ENCODE measurements at regions not wholly inside any gene's neighbourhood (a gene's known extent, or its start where the extent isn't known, plus 50 kb on each side); places are given as distances from the start of the nearest gene placed in this dataset.

DNA sequence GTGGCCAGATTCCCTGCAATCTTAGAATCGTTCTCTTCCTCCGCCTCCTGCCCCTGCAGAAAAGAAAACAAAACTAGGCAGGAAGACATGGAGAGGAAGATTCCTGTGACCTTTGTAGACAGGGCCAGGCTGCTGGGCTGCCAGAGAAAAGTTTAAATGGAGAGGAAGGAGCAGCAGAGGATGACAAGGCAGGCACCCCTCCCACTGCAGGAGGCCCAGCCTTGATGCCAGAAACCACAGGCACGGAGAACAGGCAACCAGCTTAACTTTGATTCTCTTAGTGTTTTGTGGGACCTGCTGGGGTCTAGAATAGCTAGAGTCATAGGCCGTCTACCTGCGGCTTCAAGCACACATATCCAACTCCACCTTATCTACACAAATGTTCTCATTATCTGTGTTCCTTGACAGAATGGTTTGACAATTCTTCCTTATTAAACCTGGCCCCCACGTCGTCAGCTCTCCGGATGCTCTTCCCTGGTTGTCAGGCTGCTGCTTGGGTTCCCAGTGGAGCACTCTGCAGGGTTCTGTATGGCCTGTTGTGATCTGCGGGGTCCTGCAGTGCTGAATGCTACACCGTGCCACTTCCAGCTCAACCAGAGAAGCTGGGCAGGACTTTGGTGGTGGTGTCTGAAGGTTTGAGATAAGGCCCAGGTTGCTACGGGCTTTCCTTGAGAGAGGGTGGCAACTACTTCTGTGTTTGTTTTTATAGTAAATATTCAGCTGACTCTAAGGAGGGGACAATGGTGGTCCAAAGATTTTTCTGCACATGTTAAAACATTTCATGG, 609.5 kb downstream of the AACS start:
- no peak for DNase-seq (ENCODE audit: low read depth, low spot score)

DNA sequence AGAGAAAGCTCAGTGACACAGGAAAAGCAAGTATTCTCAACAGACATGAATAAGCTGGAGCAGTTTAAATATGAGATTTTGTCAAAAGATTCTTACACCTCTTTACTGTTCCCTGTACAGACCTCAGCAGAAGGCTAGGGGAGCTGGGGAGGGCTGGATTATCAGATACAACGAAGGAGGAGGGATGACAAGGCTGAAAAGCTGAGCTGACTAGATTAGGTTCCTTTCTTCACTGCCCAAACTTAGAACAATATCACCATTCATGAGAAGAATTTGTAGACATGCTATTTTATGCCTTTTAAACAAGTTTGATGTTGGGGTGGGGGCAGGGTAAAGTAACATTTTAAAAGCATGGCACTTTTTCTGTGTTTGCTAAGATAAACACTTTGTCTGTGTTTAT, 611.1 kb downstream of the AACS start:
- DNase-seq (ENCODE audit: low read depth, low spot score): no peak

GRCh38 chr12:125677829-125678228, 612.6 kb downstream of the AACS start:
- no peak for DNase-seq (ENCODE audit: low read depth, low spot score)

- no peak for DNase-seq (ENCODE audit: low read depth, low spot score)
These were observed 613.4 kb downstream of the AACS start for GRCh38 chr12:125678589-125678993.

GRCh38 chr12:125683748-125684381, 618.6 kb downstream of the AACS start:
- no peak for DNase-seq (ENCODE audit: low read depth, low spot score)

GRCh38 chr12:125684968-125685790, 619.9 kb downstream of the AACS start:
- no peak for DNase-seq (ENCODE audit: low read depth, low spot score)

GRCh38 chr12:125685915-125686314, 620.7 kb downstream of the AACS start:
- no peak for DNase-seq (ENCODE audit: low read depth, low spot score)

- no peak for DNase-seq (ENCODE audit: low read depth, low spot score)
These were observed 622.2 kb downstream of the AACS start for GRCh38 chr12:125687403-125687802.

GRCh38 chr12:125687820-125688219, 622.6 kb downstream of the AACS start:
- DNase-seq (ENCODE audit: low read depth, low spot score): no peak

DNA sequence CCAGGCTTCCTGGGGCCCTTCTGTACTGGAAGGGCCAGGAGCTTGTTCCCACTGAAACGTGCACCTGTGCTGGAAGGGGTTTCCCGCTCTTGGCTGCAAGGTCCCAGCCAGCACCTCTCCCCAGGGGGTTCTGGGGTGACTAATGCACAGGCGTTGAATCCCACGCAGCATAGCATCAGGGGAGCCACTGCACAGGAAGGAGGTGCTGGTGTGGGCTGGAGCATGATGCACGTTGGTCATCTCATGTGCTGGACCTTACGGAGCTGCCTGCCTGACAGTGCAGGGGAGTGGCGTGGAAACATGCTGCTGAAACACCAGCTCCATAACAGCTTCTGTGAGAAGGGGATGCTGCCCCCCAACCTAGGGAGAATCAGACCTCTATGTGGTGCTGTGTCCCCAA, 623.0 kb downstream of the AACS start:
- no peak for DNase-seq (ENCODE audit: low read depth, low spot score)

DNA sequence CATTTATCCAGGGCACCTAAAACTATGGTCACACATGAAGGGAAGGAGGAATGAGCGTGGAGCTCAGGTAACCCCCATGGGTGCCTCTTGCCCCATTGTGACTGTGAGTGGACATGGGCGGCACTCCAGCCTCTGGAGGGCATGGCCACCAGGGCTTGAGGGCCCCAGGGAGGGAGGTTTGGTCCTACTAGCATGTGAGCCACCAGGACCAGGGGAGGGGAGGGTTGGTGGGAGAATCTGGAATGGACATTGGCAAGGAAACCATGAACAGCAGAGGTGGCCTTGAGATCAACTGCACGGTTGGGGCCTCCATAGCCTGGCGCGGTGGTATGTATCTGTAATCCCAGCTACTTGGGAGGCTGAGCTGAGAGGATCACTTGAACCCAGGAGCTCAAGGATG, 623.6 kb downstream of the AACS start:
- no peak for DNase-seq (ENCODE audit: low read depth, low spot score)

DNA sequence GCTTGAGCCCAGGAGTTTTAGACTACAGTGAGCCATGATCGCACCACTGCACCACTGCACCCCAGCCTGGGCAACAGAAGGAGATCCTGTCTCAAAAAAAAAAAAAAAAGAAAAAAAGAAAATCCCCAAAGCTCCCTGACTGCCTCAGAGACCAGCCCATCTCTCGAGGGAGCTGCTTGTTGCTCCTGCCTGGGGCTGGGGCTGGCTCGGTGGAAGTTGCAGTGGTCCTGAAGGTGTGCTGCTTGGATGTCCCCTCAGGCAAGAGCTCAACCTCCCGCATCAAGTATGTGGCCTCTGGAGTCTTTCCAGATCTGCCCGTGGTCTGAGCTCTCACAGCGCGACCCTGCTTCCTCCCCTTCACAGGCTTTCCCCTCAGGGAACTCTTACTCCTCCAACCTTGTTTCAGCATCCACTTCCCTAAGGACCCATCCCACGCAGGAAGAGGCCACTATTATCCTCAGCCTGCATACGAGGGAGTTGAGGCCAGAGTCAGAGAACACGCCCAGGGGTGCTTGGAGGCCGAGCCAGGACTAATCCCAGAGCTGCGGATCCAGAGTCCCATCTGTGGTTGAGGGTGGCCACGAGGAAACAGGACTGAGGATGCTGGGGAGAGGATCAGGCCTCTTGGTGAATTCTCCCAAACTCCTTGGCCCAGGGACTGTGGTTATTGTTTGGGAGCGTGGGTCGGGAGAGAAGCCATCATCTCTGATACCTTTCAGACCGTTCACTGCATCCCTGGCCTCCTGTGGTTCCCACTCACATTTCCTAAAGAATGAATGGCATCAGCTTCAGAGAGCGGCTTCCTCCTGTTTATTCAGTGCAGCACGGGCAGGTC, 624.6 kb downstream of the AACS start:
- DNase-seq (ENCODE audit: low read depth, low spot score): no peak

- DNase-seq (ENCODE audit: low read depth, low spot score): no peak
These were observed 625.6 kb downstream of the AACS start for GRCh38 chr12:125690841-125691240.

GRCh38 chr12:125696054-125696453, 630.8 kb downstream of the AACS start:
- DNase-seq (ENCODE audit: low read depth, low spot score): no peak

- no peak for DNase-seq (ENCODE audit: low read depth, low spot score)
These were observed 639.6 kb downstream of the AACS start for GRCh38 chr12:125704803-125705202.

- no peak for DNase-seq (ENCODE audit: low read depth, low spot score)
These were observed 655.7 kb downstream of the AACS start for GRCh38 chr12:125720961-125721360.

- DNase-seq (ENCODE audit: low read depth, low spot score): no peak
These were observed 668.9 kb downstream of the AACS start for GRCh38 chr12:125734137-125734536.

DNA sequence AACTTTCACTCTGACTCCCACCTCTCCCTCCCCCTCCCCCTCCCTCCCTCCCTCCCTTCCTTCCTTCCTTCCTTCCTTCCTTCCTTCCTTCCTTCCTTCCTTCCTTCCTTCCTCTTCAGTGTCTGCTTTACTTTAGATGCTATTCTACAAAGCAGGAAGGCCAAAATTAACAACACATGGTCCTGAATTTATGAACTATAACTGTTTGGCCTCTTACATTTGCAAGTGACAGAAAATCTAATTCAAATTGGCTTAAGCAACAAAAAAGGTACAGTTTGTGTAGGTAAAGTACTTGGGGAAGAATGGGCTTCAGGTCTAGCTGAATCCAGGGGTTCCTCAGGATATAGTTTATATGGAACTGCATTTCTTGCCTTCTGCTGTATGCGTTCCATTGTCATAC, 673.0 kb downstream of the AACS start:
- DNase-seq (ENCODE audit: low read depth, low spot score): no peak

- no peak for DNase-seq (ENCODE audit: low read depth, low spot score)
These were observed 677.2 kb downstream of the AACS start for GRCh38 chr12:125742413-125742812.

DNA sequence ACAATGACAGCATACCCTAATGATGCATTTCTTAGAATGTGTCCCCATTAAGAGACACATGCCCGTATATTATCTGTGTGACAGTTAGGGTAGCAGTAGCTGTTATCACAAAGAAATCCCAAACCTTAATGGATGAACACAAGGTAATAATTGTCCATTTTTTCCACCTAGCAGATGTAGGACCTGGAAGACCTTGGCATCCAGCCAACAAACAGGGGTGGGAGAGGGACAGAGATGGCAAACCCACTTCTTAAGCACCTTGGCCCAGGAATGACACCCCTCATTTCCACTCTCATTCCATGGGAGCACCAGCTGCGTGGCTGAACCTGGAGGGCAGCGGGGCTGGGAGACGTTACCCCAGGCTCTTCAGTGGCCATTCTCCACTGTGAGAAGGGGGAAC, 679.0 kb downstream of the AACS start:
- no peak for DNase-seq (ENCODE audit: low read depth, low spot score)

DNA sequence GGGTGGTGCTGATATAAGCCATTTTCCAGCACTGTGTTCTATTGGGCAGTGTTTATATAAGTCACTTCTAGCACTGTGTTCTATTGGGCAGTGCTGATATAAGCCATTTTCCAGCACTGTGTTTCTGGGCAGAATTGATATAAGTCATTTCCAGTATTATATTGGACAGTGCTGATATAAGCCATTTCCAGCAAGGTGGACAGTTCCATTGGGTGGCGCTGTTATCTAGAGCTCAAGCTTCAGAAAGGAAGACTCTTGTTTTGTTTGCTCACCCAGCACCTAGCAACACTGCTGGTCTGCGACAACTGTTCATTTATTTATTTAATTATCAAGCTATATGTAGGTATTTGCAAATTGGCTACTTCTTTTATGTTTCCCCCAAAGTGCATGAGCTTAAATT, 690.3 kb downstream of the AACS start:
- DNase-seq (ENCODE audit: low read depth, low spot score): no peak

DNA sequence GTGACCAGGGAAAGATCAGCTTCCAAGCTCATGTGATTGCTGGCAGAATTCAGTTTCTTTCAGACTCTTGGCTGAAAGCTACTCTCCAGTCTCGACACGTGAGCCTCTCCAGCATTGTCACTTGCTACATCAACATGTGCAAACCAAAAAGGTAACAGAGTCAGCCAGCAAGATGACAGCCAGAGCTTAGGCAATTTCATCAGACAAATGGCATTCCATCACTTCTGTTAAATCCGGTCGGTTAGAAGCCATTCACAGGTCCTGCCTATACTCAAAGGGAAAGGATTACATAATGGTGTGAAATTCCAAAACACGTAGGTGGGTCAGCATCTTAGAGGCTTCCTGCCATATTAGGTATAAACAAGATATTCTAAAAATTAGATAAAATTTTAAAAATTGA, 700.9 kb downstream of the AACS start:
- DNase-seq (ENCODE audit: low read depth, low spot score): no peak
